Loucy (cell line): ENCODE measurements at regions not wholly inside any gene's neighbourhood (a gene's known extent, or its start where the extent isn't known, plus 50 kb on each side); places are given as distances from the start of the nearest gene placed in this dataset.

Experiments used
- EZH2phosphoT487 ChIP-seq: fragments of 200-600 bp; IDR thresholded peaks from 2 replicates; pipeline ENCODE4 v1.6.1; 2018; ENCODE audit warnings: antibody characterized with exemption, mild to moderate bottlenecking, moderate library complexity, borderline replicate concordance
- TF ChIP-seq, protein P1 (sequence below): fragments of 200-600 bp; sonication (generic); conservative IDR thresholded peaks from 2 replicates; pipeline ENCODE4 v1.5.1; 2014; ENCODE audit warnings: mild to moderate bottlenecking, antibody characterized with exemption, low read length

DNA sequence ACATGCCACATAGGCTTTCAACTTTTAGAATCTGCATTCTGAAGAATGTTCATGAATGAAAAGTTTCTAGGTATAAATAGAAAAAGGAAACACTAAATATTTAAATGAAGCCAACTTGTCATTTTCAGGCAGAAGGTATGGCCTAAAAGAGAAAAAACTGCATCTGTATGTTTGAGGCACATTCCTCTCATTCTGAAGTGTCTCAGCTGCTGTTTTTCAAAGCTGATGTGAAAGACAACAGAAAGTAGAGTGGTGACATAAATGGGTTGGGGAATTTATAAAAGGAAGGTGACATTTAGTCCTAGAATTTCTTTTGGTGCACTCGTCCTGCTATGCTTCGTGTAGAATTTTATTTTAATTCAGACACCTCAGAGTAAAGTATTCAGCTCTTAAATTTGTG lies 539.6 kb upstream of the SLITRK5 start:
- TF ChIP-seq, protein P1, sequence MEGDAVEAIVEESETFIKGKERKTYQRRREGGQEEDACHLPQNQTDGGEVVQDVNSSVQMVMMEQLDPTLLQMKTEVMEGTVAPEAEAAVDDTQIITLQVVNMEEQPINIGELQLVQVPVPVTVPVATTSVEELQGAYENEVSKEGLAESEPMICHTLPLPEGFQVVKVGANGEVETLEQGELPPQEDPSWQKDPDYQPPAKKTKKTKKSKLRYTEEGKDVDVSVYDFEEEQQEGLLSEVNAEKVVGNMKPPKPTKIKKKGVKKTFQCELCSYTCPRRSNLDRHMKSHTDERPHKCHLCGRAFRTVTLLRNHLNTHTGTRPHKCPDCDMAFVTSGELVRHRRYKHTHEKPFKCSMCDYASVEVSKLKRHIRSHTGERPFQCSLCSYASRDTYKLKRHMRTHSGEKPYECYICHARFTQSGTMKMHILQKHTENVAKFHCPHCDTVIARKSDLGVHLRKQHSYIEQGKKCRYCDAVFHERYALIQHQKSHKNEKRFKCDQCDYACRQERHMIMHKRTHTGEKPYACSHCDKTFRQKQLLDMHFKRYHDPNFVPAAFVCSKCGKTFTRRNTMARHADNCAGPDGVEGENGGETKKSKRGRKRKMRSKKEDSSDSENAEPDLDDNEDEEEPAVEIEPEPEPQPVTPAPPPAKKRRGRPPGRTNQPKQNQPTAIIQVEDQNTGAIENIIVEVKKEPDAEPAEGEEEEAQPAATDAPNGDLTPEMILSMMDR, result no peak
- no peak for TF ChIP-seq EZH2phosphoT487
